ENCODE measurements at regions not wholly inside any gene's neighbourhood (a gene's known extent, or its start where the extent isn't known, plus 50 kb on each side); places are given as distances from the start of the nearest gene placed in this dataset.

DNA sequence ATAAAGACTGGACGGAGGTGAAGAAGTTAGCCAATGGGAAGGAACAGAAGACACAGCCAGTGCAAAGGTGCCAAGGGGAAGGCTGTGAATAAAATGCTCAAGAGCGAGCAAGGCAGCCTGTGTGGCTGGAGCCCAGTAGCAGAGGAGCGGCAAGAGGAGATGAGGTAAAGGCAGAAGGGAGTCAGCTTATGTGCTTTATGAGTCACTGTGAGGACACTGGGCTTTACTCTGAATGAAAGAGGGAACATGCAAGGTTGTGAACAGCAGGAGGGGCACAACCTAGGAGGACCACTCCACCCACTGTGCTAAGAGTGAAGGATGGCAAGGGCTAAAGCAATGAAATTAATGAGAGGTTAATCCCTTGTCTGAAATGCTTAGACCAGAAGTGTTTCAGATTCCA, 129.0 kb upstream of the ODAD2 start:
- no peak for TF ChIP-seq GABPA (IDR thresholded peaks at IDR 0.05 in 1 of 2, conservative IDR thresholded peaks at IDR 0.05 in 1 of 2)
- TF ChIP-seq SP1 (IDR thresholded peaks at IDR 0.05), result no peak
- TF ChIP-seq, protein P1, sequence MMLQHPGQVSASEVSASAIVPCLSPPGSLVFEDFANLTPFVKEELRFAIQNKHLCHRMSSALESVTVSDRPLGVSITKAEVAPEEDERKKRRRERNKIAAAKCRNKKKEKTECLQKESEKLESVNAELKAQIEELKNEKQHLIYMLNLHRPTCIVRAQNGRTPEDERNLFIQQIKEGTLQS (IDR thresholded peaks at IDR 0.05), result no peak

All from liver (tissue), 2 donors.